ENCODE measurements at regions not wholly inside any gene's neighbourhood (a gene's known extent, or its start where the extent isn't known, plus 50 kb on each side); places are given as distances from the start of the nearest gene placed in this dataset.

GRCh38 chr7:36036590-36036989, 116.5 kb upstream of the EEPD1 start:
- peak; percentile 73 to 82 (median 78) for ATAC-seq
- WGBS, 4 donors = 31 to 49% (median 40%) methylated on average over 4 of the region's 4 CpGs

DNA sequence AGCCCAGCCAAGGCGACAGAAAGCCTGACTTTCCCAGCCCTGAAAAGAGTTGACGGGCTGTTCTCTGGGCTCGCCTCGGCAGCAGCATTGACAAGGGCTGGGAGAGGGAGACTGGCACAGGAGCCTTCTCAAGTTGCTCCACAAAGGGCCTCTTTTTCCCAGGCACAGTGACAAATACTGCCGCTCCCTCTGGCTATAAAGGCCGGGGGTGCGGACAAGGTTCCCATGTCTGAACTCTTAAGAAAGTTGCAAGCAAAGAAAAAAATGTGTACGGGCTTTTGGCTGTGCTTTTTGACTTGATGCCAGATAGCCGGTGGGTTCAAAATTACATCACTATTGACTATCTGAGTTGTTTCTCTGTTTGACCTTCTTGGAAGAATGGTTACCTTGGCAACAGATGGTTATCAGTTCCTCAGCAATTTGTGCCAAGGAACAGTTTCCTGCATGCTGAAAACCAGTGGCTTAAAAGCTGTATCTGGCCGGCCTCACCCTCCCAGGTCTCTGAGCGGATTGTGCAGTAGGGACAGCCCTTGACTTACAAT, 115.9 kb upstream of the EEPD1 start:
- Histone ChIP-seq H3K36me3 (no peaks in the 10 kb centered on the region), H3K9me3 (no peaks in the 10 kb centered on the region), H3K4me3 (peak overlapping the region in 1 of 12 donors; percentile 36), H3K4me1 (peaks cover 0 to 53% (median 35%) of the 10 kb centered on the region in 12 donors), H3K27me3 (no peaks in the 10 kb centered on the region), H3K27ac (peak overlapping the region; percentile 56 to 94 (median 84))
- peak in 4 of 5 donors; percentile 58 to 73 (median 70) for DNase-seq
- TF ChIP-seq CTCF (IDR thresholded peaks at IDR 0.05) (peak in 1 of 12 donors; percentile 20), POLR2A (IDR thresholded peaks at IDR 0.05) (no peak)
- intact Hi-C loops (cut with DNase I) = loop anchor here in 4 of 10 donors (2.0 to 10.0 kb wide), 8 partner anchors 40 to 255 kb away; partner anchors contain the start of gene EEPD1 (in 2 of the 4)
- WGBS, 4 donors = 31 to 44% (median 42%) methylated on average over 10 to 11 of the region's 11 CpGs
- ATAC-seq = peak; percentile 74 to 87 (median 79)

More at GRCh38 chr7:36036590-36036989, 116.5 kb upstream of the EEPD1 start:
- peak overlapping the region; percentile 56 to 94 (median 84) for H3K27ac ChIP-seq
- H3K36me3 ChIP-seq = no peaks in the 10 kb centered on the region
- no peaks in the 10 kb centered on the region for H3K27me3 ChIP-seq
- H3K4me3 ChIP-seq = no peak overlapping the region
- peak in 4 of 5 donors; percentile 41 to 59 (median 55) for DNase-seq
- no peaks in the 10 kb centered on the region for H3K9me3 ChIP-seq
- intact Hi-C loops (cut with DNase I) = loop anchor here in 4 of 10 donors (2.0 to 10.0 kb wide), 8 partner anchors 41 to 256 kb away; partner anchors contain the start of gene EEPD1 (in 2 of the 4)
- TF ChIP-seq CTCF (IDR thresholded peaks at IDR 0.05) = no peak
- TF ChIP-seq POLR2A (IDR thresholded peaks at IDR 0.05) = no peak
- H3K4me1 ChIP-seq = peaks cover 0 to 53% (median 35%) of the 10 kb centered on the region in 12 donors

DNA sequence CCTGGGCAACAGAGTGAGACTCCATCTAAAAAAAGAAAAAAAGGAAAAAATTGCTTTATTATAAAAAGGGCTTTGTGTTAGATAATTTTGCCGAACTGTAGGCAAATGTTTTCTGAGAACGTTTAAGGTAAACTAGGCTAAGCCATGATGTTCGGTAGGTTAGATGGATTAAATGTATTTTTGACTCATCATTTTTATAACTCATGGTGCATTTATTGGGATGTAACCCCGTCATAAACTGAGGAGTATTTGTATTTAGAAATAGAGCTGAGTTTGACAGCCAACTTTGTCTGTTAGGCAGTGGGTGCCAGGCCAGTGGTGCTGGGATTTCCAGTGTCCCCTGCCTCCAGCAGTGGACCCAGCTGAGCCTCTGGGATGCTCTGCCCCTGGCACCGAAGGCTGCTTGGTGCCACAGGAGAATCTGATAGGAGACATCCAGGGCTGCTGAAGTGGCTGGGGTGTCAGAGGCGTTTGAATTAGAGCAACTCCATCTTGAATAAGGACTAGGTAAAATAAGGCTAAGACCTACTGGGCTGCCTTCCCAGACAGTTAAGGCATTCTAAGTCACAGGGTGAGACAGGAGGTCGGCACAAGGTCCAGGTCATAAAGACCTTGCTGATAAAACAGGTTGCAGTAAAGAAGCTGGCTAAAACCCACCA, 114.9 kb upstream of the EEPD1 start:
- DNase-seq (no peak), ATAC-seq (no peak)
- H3K9me3 ChIP-seq = no peaks in the 10 kb centered on the region
- TF ChIP-seq CTCF (IDR thresholded peaks at IDR 0.05) (no peak), POLR2A (IDR thresholded peaks at IDR 0.05) (no peak)
- H3K27ac ChIP-seq = peak overlapping the region in 10 of 12 donors; percentile 5 to 94 (median 72)
- no peak overlapping the region for H3K4me3 ChIP-seq
- no peaks in the 10 kb centered on the region for H3K36me3 ChIP-seq
- WGBS, 4 donors = 90 to 95% (median 91%) methylated on average over 7 of the region's 7 CpGs
- no peaks in the 10 kb centered on the region for H3K27me3 ChIP-seq
- peaks cover 0 to 53% (median 35%) of the 10 kb centered on the region in 12 donors for H3K4me1 ChIP-seq
- intact Hi-C loops (cut with DNase I) = loop anchor here in 4 of 10 donors (5.0 to 10.0 kb wide), 7 partner anchors 39 to 254 kb away; partner anchors contain the start of gene EEPD1 (in 2 of the 4)

DNA sequence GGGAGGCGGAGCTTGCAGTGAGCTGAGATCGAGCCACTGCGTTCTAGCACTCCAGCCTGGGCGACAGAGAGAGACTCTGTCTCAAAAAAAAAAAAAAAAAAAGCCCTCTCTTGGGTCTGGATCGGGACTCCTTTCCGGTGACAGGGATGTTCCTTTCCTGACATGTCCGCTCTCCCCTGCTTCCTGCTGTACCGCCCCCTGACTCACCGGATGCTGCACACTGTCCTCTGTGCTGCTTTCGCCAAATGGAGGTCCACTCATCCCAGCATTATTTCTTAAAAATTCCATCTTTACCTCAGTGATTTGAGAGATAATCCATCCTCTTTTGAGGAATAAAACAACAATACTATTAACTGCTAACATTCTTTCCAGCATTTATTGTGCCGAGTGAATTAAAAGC, 113.8 kb upstream of the EEPD1 start:
- peak overlapping the region in 6 of 12 donors; percentile 17 to 87 (median 72) for H3K27ac ChIP-seq
- peak in 1 of 5 donors; percentile 31 for DNase-seq
- no peak for TF ChIP-seq CTCF (IDR thresholded peaks at IDR 0.05)
- TF ChIP-seq POLR2A (IDR thresholded peaks at IDR 0.05) = no peak
- H3K4me3 ChIP-seq = no peak overlapping the region
- no peaks in the 10 kb centered on the region for H3K9me3 ChIP-seq
- WGBS, 4 donors = 54 to 78% (median 62%) methylated on average over 11 of the region's 11 CpGs
- peak in 3 of 4 donors; percentile 34 to 67 (median 35) for ATAC-seq
- H3K4me1 ChIP-seq = peaks cover 0 to 59% (median 35%) of the 10 kb centered on the region in 12 donors
- no peaks in the 10 kb centered on the region for H3K27me3 ChIP-seq
- intact Hi-C loops (cut with DNase I) = loop anchor here in 4 of 10 donors (5.0 to 10.0 kb wide), 7 partner anchors 38 to 253 kb away; partner anchors contain the start of gene EEPD1 (in 2 of the 4)
- no peaks in the 10 kb centered on the region for H3K36me3 ChIP-seq

Measured in heart left ventricle (tissue), 16 donors.